OCI-LY7 (cell line): ENCODE measurements at regions not wholly inside any gene's neighbourhood (a gene's known extent, or its start where the extent isn't known, plus 50 kb on each side); places are given as distances from the start of the nearest gene placed in this dataset.

Experiments used
- BruUV-seq: library from RNA; stranded (reverse); fragments of 400-500 nt; replicated peaks from 2 replicates; lab custom pipeline; 2021; lab: Mats Ljungman, UMichigan
- CTCF ChIA-PET: fragments of 300-600 bp; sonication (Branson Sonifier 250); formaldehyde crosslinking; loops from one replicate; lab custom pipeline; 2022; ENCODE audit warnings: antibody characterized with exemption; ENCODE audit not compliant: unreplicated experiment; lab: Charles Lee
- POLR2A ChIA-PET: fragments of 300-600 bp; sonication (Branson Sonifier 250); formaldehyde crosslinking; loops from one replicate; lab custom pipeline; 2022; ENCODE audit warnings: antibody characterized with exemption; lab: Charles Lee
- DNase-seq: peaks from one replicate; pipeline ENCODE4 v3.0.0-alpha.2; 2015; ENCODE audit warnings: low spot score
- H2AFZ ChIP-seq: fragments of 200-600 bp; sonication (generic), shearing (Covaris generic); 2 replicates; pipeline ENCODE4 v1.6.1; 2014; ENCODE audit warnings: mild to moderate bottlenecking, antibody characterized with exemption, low read length, moderate library complexity
- H3K27ac ChIP-seq: fragments of 200-600 bp; sonication (generic); 2 replicates; pipeline ENCODE4 v1.5.1; 2014; ENCODE audit warnings: mixed run types, low read depth, mild to moderate bottlenecking, moderate library complexity, low read length, inconsistent platforms; ENCODE audit not compliant: poor library complexity, severe bottlenecking
- H3K36me3 ChIP-seq: fragments of 200-600 bp; sonication (generic); 2 replicates; pipeline ENCODE4 v1.6.1; 2014; ENCODE audit warnings: mild to moderate bottlenecking, antibody characterized with exemption, low read length, moderate library complexity, mixed read lengths; ENCODE audit not compliant: insufficient read depth
- H3K4me1 ChIP-seq: fragments of 200-600 bp; sonication (generic); 2 replicates; pipeline ENCODE4 v1.5.1; 2014; ENCODE audit warnings: mild to moderate bottlenecking, low read length; ENCODE audit not compliant: insufficient read depth, poor library complexity, severe bottlenecking
- H3K4me2 ChIP-seq: fragments of 200-600 bp; sonication (generic); 2 replicates; pipeline ENCODE4 v1.6.1; 2014; ENCODE audit warnings: mild to moderate bottlenecking, low read length
- H3K4me3 ChIP-seq: fragments of 200-600 bp; sonication (generic); 2 replicates; pipeline ENCODE4 v1.5.1; 2014; ENCODE audit warnings: mild to moderate bottlenecking, low read depth, low read length; ENCODE audit not compliant: poor library complexity, severe bottlenecking
- H3K79me2 ChIP-seq: fragments of 200-600 bp; sonication (generic); 2 replicates; pipeline ENCODE4 v1.6.1; 2016; ENCODE audit warnings: low read depth, mild to moderate bottlenecking, low read length, moderate library complexity, mixed read lengths; ENCODE audit not compliant: insufficient read depth
- H3K9me2 ChIP-seq: fragments of 200-600 bp; sonication (generic); 2 replicates; pipeline ENCODE4 v1.6.1; 2016; ENCODE audit warnings: mild to moderate bottlenecking, low read length, mixed read lengths; ENCODE audit not compliant: insufficient read depth
- H3K9me3 ChIP-seq: fragments of 200-600 bp; sonication (generic); 2 replicates; pipeline ENCODE4 v1.6.1; 2014; ENCODE audit warnings: mild to moderate bottlenecking, mixed run types, low read length, mixed read lengths
- H4K20me1 ChIP-seq: fragments of 200-600 bp; sonication (generic); 2 replicates; pipeline ENCODE4 v1.6.1; 2014; ENCODE audit warnings: mild to moderate bottlenecking, antibody characterized with exemption, low read length, moderate library complexity, mixed read lengths; ENCODE audit not compliant: insufficient read depth
- CTCF ChIP-seq: fragments of 200-600 bp; sonication (generic); conservative IDR thresholded peaks from 2 replicates; pipeline ENCODE4 v1.5.1; 2014; ENCODE audit warnings: mild to moderate bottlenecking, antibody characterized with exemption, low read length, moderate library complexity, mixed read lengths
- EZH2phosphoT487 ChIP-seq: fragments of 200-600 bp; sonication (generic); IDR thresholded peaks from 2 replicates; pipeline ENCODE4 v1.6.1; 2018; ENCODE audit warnings: low read depth, borderline replicate concordance, mild to moderate bottlenecking, mixed run types, antibody characterized with exemption, low read length, moderate library complexity, mixed read lengths
- intact Hi-C: fragments of 100-400 bp; cut with micrococcal nuclease; formaldehyde crosslinking; loops from one replicate; pipeline ENCODE4 v1.10.0; 2022; ENCODE audit not compliant: unreplicated experiment

- DNase-seq = no peak
- Histone ChIP-seq H3K4me1 (no peaks in the 10 kb centered on the region), H3K9me3 (no peaks in the 10 kb centered on the region), H3K36me3 (no peaks in the 10 kb centered on the region), H3K9me2 (no peaks in the 10 kb centered on the region), H4K20me1 (no peaks in the 10 kb centered on the region), H2AFZ (no peak overlapping the region), H3K27ac (no peak overlapping the region), H3K79me2 (no peaks in the 10 kb centered on the region), H3K4me3 (no peak overlapping the region), H3K4me2 (no peak overlapping the region)
- no TSS peak for BruUV-seq
- intact Hi-C loops = no loop called here
- ChIA-PET POLR2A (no interaction called here), CTCF (no interaction called here)
- TF ChIP-seq CTCF (no peak), EZH2phosphoT487 (no peak)
These were observed 157.6 kb downstream of the SUDS3 start for GRCh38 chr12:118534003-118534402.

- no peaks in the 10 kb centered on the region for H3K4me1 ChIP-seq
- H3K9me3 ChIP-seq = no peaks in the 10 kb centered on the region
- no peaks in the 10 kb centered on the region for H3K36me3 ChIP-seq
- ChIA-PET POLR2A (no interaction called here), CTCF (no interaction called here)
- no peaks in the 10 kb centered on the region for H3K9me2 ChIP-seq
- no peak for DNase-seq
- H3K27ac ChIP-seq = no peak overlapping the region
- H3K4me2 ChIP-seq = no peak overlapping the region
- no peak overlapping the region for H2AFZ ChIP-seq
- BruUV-seq = no TSS peak
- no peaks in the 10 kb centered on the region for H4K20me1 ChIP-seq
- intact Hi-C loops = no loop called here
- TF ChIP-seq CTCF (no peak), EZH2phosphoT487 (no peak)
- no peaks in the 10 kb centered on the region for H3K79me2 ChIP-seq
- H3K4me3 ChIP-seq = no peak overlapping the region
These were observed 160.1 kb downstream of the SUDS3 start for GRCh38 chr12:118536306-118536906.

- Histone ChIP-seq H4K20me1 (no peaks in the 10 kb centered on the region), H3K4me3 (no peak overlapping the region), H3K79me2 (no peaks in the 10 kb centered on the region), H3K27ac (no peak overlapping the region), H2AFZ (no peak overlapping the region), H3K9me2 (no peaks in the 10 kb centered on the region), H3K9me3 (no peaks in the 10 kb centered on the region), H3K36me3 (no peaks in the 10 kb centered on the region), H3K4me2 (no peak overlapping the region), H3K4me1 (no peaks in the 10 kb centered on the region)
- intact Hi-C loops = no loop called here
- POLR2A ChIA-PET = no interaction called here
- CTCF ChIA-PET = no interaction called here
- no peak for TF ChIP-seq CTCF
- no peak for TF ChIP-seq EZH2phosphoT487
- DNase-seq = no peak
- BruUV-seq = no TSS peak
These were observed 161.1 kb downstream of the SUDS3 start for GRCh38 chr12:118537481-118537917.
